HG03342 (cell line): ENCODE measurements at regions not wholly inside any gene's neighbourhood (a gene's known extent, or its start where the extent isn't known, plus 50 kb on each side); places are given as distances from the start of the nearest gene placed in this dataset.
"Not testable (repeated sequence)": the region's sequence is repeated elsewhere in the genome, so short reads cannot be mapped to it uniquely, and the experiment has no call there.

Experiments used
- ATAC-seq: cut with Tn5 transposase; IDR thresholded peaks from one replicate; pipeline ENCODE4 v1.9.1; 2021; ENCODE audit warnings: mild to moderate bottlenecking, moderate library complexity; ENCODE audit not compliant: unreplicated experiment

- ATAC-seq = no peak
These were observed 172.1 kb downstream of the GOLGA6L6 start for GRCh38 chr15:20369500-20369899.

GRCh38 chr15:20368974-20369373, 172.6 kb downstream of the GOLGA6L6 start:
- no peak for ATAC-seq

- ATAC-seq = no peak
These were observed 174.5 kb downstream of the GOLGA6L6 start for GRCh38 chr15:20367093-20367492.

- not testable (repeated sequence) for ATAC-seq
These were observed 178.0 kb downstream of the GOLGA6L6 start for GRCh38 chr15:20363591-20363990.

- ATAC-seq = no peak
These were observed 180.5 kb downstream of the GOLGA6L6 start for GRCh38 chr15:20361091-20361490.

GRCh38 chr15:20358779-20359414, 182.7 kb downstream of the GOLGA6L6 start:
- no peak for ATAC-seq

- no peak for ATAC-seq
These were observed 183.4 kb downstream of the GOLGA6L6 start for GRCh38 chr15:20358066-20358778.

GRCh38 chr15:20357481-20358065, 184.0 kb downstream of the GOLGA6L6 start:
- no peak for ATAC-seq

GRCh38 chr15:20356911-20357480, 184.6 kb downstream of the GOLGA6L6 start:
- no peak for ATAC-seq

- peak; percentile 57 for ATAC-seq
These were observed 185.1 kb downstream of the GOLGA6L6 start for GRCh38 chr15:20356444-20356910.

- no peak for ATAC-seq
These were observed 186.2 kb downstream of the GOLGA6L6 start for GRCh38 chr15:20355256-20355868.

GRCh38 chr15:20354884-20355223, 186.7 kb downstream of the GOLGA6L6 start:
- ATAC-seq = not testable (repeated sequence)

- no peak for ATAC-seq
These were observed 187.4 kb downstream of the GOLGA6L6 start for GRCh38 chr15:20353966-20354883.

- no peak for ATAC-seq
These were observed 189.1 kb downstream of the GOLGA6L6 start for GRCh38 chr15:20352241-20353200.

- ATAC-seq = no peak
These were observed 190.1 kb downstream of the GOLGA6L6 start for GRCh38 chr15:20351448-20351971.

GRCh38 chr15:20349774-20350498, 191.7 kb downstream of the GOLGA6L6 start:
- no peak for ATAC-seq

GRCh38 chr15:20348900-20349773, 192.5 kb downstream of the GOLGA6L6 start:
- ATAC-seq = no peak
